ENCODE measurements at regions not wholly inside any gene's neighbourhood (a gene's known extent, or its start where the extent isn't known, plus 50 kb on each side); places are given as distances from the start of the nearest gene placed in this dataset.

- TF ChIP-seq, protein P1, sequence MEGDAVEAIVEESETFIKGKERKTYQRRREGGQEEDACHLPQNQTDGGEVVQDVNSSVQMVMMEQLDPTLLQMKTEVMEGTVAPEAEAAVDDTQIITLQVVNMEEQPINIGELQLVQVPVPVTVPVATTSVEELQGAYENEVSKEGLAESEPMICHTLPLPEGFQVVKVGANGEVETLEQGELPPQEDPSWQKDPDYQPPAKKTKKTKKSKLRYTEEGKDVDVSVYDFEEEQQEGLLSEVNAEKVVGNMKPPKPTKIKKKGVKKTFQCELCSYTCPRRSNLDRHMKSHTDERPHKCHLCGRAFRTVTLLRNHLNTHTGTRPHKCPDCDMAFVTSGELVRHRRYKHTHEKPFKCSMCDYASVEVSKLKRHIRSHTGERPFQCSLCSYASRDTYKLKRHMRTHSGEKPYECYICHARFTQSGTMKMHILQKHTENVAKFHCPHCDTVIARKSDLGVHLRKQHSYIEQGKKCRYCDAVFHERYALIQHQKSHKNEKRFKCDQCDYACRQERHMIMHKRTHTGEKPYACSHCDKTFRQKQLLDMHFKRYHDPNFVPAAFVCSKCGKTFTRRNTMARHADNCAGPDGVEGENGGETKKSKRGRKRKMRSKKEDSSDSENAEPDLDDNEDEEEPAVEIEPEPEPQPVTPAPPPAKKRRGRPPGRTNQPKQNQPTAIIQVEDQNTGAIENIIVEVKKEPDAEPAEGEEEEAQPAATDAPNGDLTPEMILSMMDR (IDR thresholded peaks at IDR 0.05), result no peak
- no peak for TF ChIP-seq POLR2A (IDR thresholded peaks at IDR 0.05)
These were observed 88.4 kb upstream of the SFSWAP start for GRCh38 chr12:131622422-131622955.

Data from suprapubic skin (tissue), 3 donors.